GM23338 (cell line): ENCODE measurements at regions not wholly inside any gene's neighbourhood (a gene's known extent, or its start where the extent isn't known, plus 50 kb on each side); places are given as distances from the start of the nearest gene placed in this dataset.

Experiments
- ATAC-seq: fragments of 200-7000 bp; cut with Tn5 transposase; 3 replicates; pipeline ENCODE4 v1.9.1; 2020
- DNase-seq: peaks from one replicate; pipeline ENCODE4 v3.0.0-alpha.2; 2015; ENCODE audit warnings: low spot score
- H2AFZ ChIP-seq: fragments of 200-600 bp; sonication (generic); 2 replicates; pipeline ENCODE4 v1.8.0; 2016; ENCODE audit warnings: antibody characterized with exemption, mild to moderate bottlenecking, moderate library complexity
- H3F3A ChIP-seq: fragments of 200-600 bp; sonication (generic); replicated peaks from 2 replicates; pipeline ENCODE4 v1.8.0; 2017; ENCODE audit warnings: antibody characterized with exemption, mixed run types, low read depth
- H3K27ac ChIP-seq: fragments of 200-600 bp; sonication (generic); 2 replicates; pipeline ENCODE4 v1.6.1; 2016; ENCODE audit warnings: low read depth
- H3K27me3 ChIP-seq: fragments of 200-600 bp; sonication (generic); 2 replicates; pipeline ENCODE4 v1.8.0; 2016; ENCODE audit warnings: mild to moderate bottlenecking, mixed run types, moderate library complexity; ENCODE audit not compliant: insufficient read depth
- H3K36me3 ChIP-seq: fragments of 200-600 bp; sonication (generic); 2 replicates; pipeline ENCODE4 v1.8.0; 2016; ENCODE audit warnings: mild to moderate bottlenecking; ENCODE audit not compliant: insufficient read depth
- H3K4me1 ChIP-seq: fragments of 200-600 bp; sonication (generic); 2 replicates; pipeline ENCODE4 v1.8.0; 2016; ENCODE audit warnings: mild to moderate bottlenecking, moderate library complexity; ENCODE audit not compliant: insufficient read depth
- H3K4me2 ChIP-seq: fragments of 200-600 bp; sonication (generic); 2 replicates; pipeline ENCODE4 v1.7.1; 2017; ENCODE audit warnings: mixed run types
- H3K4me3 ChIP-seq: fragments of 200-600 bp; sonication (generic); 2 replicates; pipeline ENCODE4 v1.6.1; 2016; ENCODE audit warnings: mixed run types
- H3K79me2 ChIP-seq: fragments of 200-600 bp; sonication (generic); replicated peaks from 2 replicates; pipeline ENCODE4 v1.8.0; 2017; ENCODE audit warnings: mild to moderate bottlenecking; ENCODE audit not compliant: insufficient read depth
- H3K9me2 ChIP-seq: fragments of 200-600 bp; sonication (generic); 2 replicates; pipeline ENCODE4 v1.8.0; 2017; ENCODE audit not compliant: insufficient read depth
- H4K20me1 ChIP-seq: fragments of 200-600 bp; sonication (generic); replicated peaks from 2 replicates; pipeline ENCODE4 v1.8.0; 2017; ENCODE audit warnings: mild to moderate bottlenecking; ENCODE audit not compliant: insufficient read depth
- H3K27ac Mint-ChIP-seq: 2 replicates; pipeline ENCODE4 v1.8.0; 2020; ENCODE audit warnings: inconsistent platforms, mild to moderate bottlenecking, moderate library complexity, mixed read lengths
- H3K27me3 Mint-ChIP-seq: 3 replicates; pipeline ENCODE4 v1.8.0; 2022; ENCODE audit warnings: low read depth, mild to moderate bottlenecking, moderate library complexity, mixed read lengths, inconsistent platforms; ENCODE audit not compliant: insufficient read depth, poor library complexity
- H3K36me3 Mint-ChIP-seq: 3 replicates; pipeline ENCODE4 v1.8.0; 2021; ENCODE audit warnings: low read depth, mild to moderate bottlenecking, inconsistent platforms, moderate library complexity, mixed read lengths
- H3K4me1 Mint-ChIP-seq: 3 replicates; pipeline ENCODE4 v1.8.0; 2020; ENCODE audit warnings: mild to moderate bottlenecking, inconsistent platforms, mixed read lengths
- H3K4me3 Mint-ChIP-seq: 3 replicates; pipeline ENCODE4 v1.8.0; 2021; ENCODE audit warnings: moderate library complexity, mild to moderate bottlenecking, inconsistent platforms, mixed read lengths
- H3K9me3 Mint-ChIP-seq: 3 replicates; pipeline ENCODE4 v1.8.0; 2020; ENCODE audit warnings: moderate library complexity, mild to moderate bottlenecking, inconsistent platforms, mixed read lengths
- CREB1 ChIP-seq: fragments of 250-450 bp; sonication (Bioruptor Pico); IDR thresholded peaks from 2 replicates; pipeline ENCODE4 v1.5.0; 2020; ENCODE audit warnings: low read depth, mild to moderate bottlenecking, moderate library complexity
- CTCF ChIP-seq, 2 experiments: fragments of 200-600 bp in 1 of 2; sonication (generic) in 1 of 2; conservative IDR thresholded peaks; 2 replicates each; pipeline versions ENCODE4 v1.5.1 to v1.6.1; 2016 to 2017; ENCODE audit warnings: antibody characterized with exemption in 2 of 2, low read depth in 2 of 2, mild to moderate bottlenecking in 2 of 2, moderate library complexity in 1 of 2
- EZH2 ChIP-seq: fragments of 200-600 bp; sonication (generic); IDR thresholded peaks from one replicate; pipeline ENCODE4 v1.8.0; 2017; ENCODE audit warnings: antibody characterized with exemption, mild to moderate bottlenecking, low read depth; ENCODE audit not compliant: unreplicated experiment
- EZH2phosphoT487 ChIP-seq: fragments of 200-600 bp; sonication (generic); IDR thresholded peaks from one replicate; pipeline ENCODE4 v1.8.1; 2018; ENCODE audit warnings: antibody characterized with exemption; ENCODE audit not compliant: unreplicated experiment
- JUNB ChIP-seq: IDR thresholded peaks from one replicate; pipeline ENCODE4 v1.6.1; 2016; ENCODE audit warnings: antibody characterized with exemption; ENCODE audit not compliant: unreplicated experiment
- NANOG ChIP-seq: IDR thresholded peaks from 2 replicates; pipeline ENCODE4 v1.6.1; 2016; ENCODE audit warnings: antibody characterized with exemption, borderline replicate concordance
- STAT1 ChIP-seq: IDR thresholded peaks from one replicate; pipeline ENCODE4 v1.6.1; 2016; ENCODE audit warnings: antibody characterized with exemption; ENCODE audit not compliant: unreplicated experiment
- ZNF114 ChIP-seq: fragments of 250-450 bp; sonication (Bioruptor Pico); IDR thresholded peaks from 2 replicates; pipeline ENCODE4 v1.5.0; 2020; ENCODE audit warnings: mild to moderate bottlenecking, moderate library complexity
- ZNF331 ChIP-seq: fragments of 250-450 bp; sonication (Bioruptor Pico); IDR thresholded peaks from 2 replicates; pipeline ENCODE4 v1.5.0; 2020; ENCODE audit warnings: low read depth, mild to moderate bottlenecking, moderate library complexity

GRCh38 chr20:19027971-19028370, 184.5 kb upstream of the SLC24A3 start:
- Mint-ChIP-seq H3K9me3 (no peaks in the 10 kb centered on the region), H3K4me3 (no peak overlapping the region), H3K27ac (no peak overlapping the region), H3K4me1 (no peaks in the 10 kb centered on the region), H3K36me3 (no peaks in the 10 kb centered on the region), H3K27me3 (peaks cover 1% of the 10 kb centered on the region)
- Histone ChIP-seq H3K4me2 (no peak overlapping the region), H3K36me3 (no peaks in the 10 kb centered on the region), H3K4me3 (no peak overlapping the region), H3K79me2 (no peaks in the 10 kb centered on the region), H3K27me3 (no peaks in the 10 kb centered on the region), H3K9me2 (no peaks in the 10 kb centered on the region), H3F3A (no peaks in the 10 kb centered on the region), H4K20me1 (no peaks in the 10 kb centered on the region), H3K27ac (no peak overlapping the region), H3K4me1 (no peaks in the 10 kb centered on the region), H2AFZ (no peak overlapping the region)
- ATAC-seq (no peak), DNase-seq (no peak)
- TF ChIP-seq EZH2phosphoT487 (no peak), JUNB (no peak), ZNF331 (CRISPR knock-in tag) (no peak)

GRCh38 chr20:19041787-19042186, 170.7 kb upstream of the SLC24A3 start:
- ATAC-seq (no peak), DNase-seq (no peak)
- H3K27ac Mint-ChIP-seq, result no peak overlapping the region
- Histone ChIP-seq H2AFZ (no peak overlapping the region), H3K9me2 (no peaks in the 10 kb centered on the region), H4K20me1 (no peaks in the 10 kb centered on the region), H3F3A (no peaks in the 10 kb centered on the region), H3K36me3 (no peaks in the 10 kb centered on the region), H3K4me3 (no peak overlapping the region), H3K4me1 (no peaks in the 10 kb centered on the region), H3K4me2 (no peak overlapping the region), H3K27ac (no peak overlapping the region), H3K27me3 (no peaks in the 10 kb centered on the region), H3K79me2 (no peaks in the 10 kb centered on the region)
- TF ChIP-seq NANOG (no peak), STAT1 (no peak), EZH2phosphoT487 (no peak), CREB1 (CRISPR knock-in tag) (no peak), ZNF114 (CRISPR knock-in tag) (no peak), EZH2 (no peak), ZNF331 (CRISPR knock-in tag) (no peak), JUNB (no peak), CTCF (conservative IDR thresholded peaks at IDR 0.05; ENCODE audit: low read depth in 2 of 2) (no peak)
- no peak overlapping the region for H3K4me3 Mint-ChIP-seq
- H3K27me3 Mint-ChIP-seq, result peaks cover 2% of the 10 kb centered on the region
- no peaks in the 10 kb centered on the region for H3K36me3 Mint-ChIP-seq
- H3K9me3 Mint-ChIP-seq, result no peaks in the 10 kb centered on the region
- H3K4me1 Mint-ChIP-seq, result no peaks in the 10 kb centered on the region

- Mint-ChIP-seq H3K4me3 (no peak overlapping the region), H3K27me3 (peaks cover 2% of the 10 kb centered on the region), H3K36me3 (no peaks in the 10 kb centered on the region), H3K27ac (no peak overlapping the region), H3K4me1 (peaks cover 9% of the 10 kb centered on the region), H3K9me3 (no peaks in the 10 kb centered on the region)
- no peaks in the 10 kb centered on the region for H3F3A ChIP-seq
- no peaks in the 10 kb centered on the region for H4K20me1 ChIP-seq
- H2AFZ ChIP-seq, result no peak overlapping the region
- H3K4me3 ChIP-seq, result no peak overlapping the region
- no peaks in the 10 kb centered on the region for H3K36me3 ChIP-seq
- no peaks in the 10 kb centered on the region for H3K9me2 ChIP-seq
- DNase-seq, result no peak
- no peak overlapping the region for H3K27ac ChIP-seq
- ATAC-seq, result no peak
- H3K4me2 ChIP-seq, result no peak overlapping the region
- H3K27me3 ChIP-seq, result no peaks in the 10 kb centered on the region
- no peaks in the 10 kb centered on the region; the same call in 1 of the 2 replicates for H3K4me1 ChIP-seq
- no peaks in the 10 kb centered on the region for H3K79me2 ChIP-seq
- no peak for TF ChIP-seq NANOG
- no peak for TF ChIP-seq CTCF (conservative IDR thresholded peaks at IDR 0.05; ENCODE audit: low read depth in 2 of 2)
These were observed 167.1 kb upstream of the SLC24A3 start for GRCh38 chr20:19045371-19045770.
